ENCODE measurements at regions not wholly inside any gene's neighbourhood (a gene's known extent, or its start where the extent isn't known, plus 50 kb on each side); places are given as distances from the start of the nearest gene placed in this dataset.

DNA sequence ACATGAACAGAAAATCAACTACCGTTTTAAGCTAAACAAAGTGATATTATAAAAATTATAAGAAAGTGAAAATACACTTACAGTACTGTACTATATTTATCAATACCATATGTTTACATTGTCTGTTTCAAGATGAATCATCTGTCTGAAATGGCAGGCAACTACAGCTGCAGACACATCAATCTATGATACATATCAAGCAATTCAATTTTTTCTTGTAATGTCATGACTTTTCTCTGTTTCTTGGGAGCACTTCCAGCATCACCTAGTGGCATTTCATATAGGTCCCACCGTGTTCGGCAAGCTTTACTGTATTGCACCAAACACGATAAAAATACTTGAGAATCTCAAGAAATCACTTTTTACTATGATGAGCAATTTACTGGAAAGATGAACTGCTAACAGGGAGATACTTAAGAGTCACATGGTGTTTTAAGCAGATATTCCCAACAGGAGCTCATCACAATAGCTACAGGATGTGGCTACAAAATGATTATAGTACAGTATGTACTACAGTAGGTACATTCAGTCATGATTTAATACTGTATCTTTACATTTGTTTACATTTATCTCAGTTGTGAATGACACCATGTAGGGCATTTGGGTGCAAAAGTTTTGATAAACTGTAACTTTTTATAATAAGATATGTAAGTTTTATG is 207.4 kb downstream of the ADAM29 start:
- no peak for DNase-seq (ENCODE audit: low read depth)

DNA sequence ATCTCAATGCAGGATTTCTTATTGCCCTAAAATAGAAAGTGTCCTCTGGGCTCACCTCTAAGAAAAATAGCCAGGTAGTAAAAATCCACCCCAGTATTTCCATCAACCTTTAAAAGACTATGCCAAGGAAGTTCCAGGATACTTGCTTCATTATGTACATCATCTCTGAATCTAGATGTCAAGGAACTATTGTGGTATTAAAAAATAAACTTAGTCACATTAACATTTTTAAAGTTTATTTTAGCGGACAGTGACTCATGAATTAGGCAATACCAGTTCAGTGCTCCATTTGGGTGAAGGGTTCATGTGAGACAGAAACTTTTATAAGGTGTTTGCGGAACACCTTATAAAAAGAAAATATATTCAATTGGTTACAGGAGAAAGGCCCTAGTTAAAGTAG is 209.2 kb downstream of the ADAM29 start:
- DNase-seq (ENCODE audit: low read depth) = peak; percentile 2

DNA sequence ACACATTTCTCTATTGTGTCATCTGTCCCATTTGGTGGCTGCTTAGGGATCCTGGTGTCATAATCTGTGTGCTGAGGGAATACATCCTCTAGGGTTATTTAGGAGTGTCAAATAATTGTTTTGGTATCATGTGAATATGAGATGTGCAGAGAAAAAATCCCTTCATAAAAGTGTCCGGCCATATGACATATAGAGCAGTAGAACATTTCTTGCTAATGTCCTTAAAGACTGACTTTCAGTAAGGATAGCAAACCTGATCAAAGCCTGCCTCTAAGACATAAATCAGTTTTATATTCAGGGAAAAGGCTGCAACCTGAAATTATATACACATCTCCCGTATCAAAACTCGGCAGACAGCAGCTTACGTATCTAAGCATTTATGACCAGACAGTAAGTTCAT is 211.6 kb downstream of the ADAM29 start:
- DNase-seq (ENCODE audit: low read depth) = no peak

DNA sequence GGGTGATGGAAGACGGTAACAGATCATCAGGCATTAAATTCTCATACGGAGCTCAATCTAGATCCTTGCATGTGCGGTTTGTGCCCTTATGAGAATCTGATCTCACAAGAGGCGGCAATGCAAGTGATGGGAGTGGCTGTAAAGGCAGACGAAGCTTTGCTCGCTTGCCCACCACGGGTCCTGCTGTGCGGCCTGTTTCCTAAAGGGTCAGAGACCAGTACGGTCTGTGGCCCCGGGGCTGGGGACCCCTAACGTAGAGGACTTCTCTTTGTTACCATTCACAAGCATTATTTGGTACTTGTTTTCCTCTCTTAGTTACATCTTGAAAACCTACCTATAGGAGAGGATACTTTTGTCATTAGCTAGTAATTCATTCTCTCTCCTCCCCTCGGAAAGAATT is 221.0 kb downstream of the ADAM29 start:
- no peak for DNase-seq (ENCODE audit: low read depth)

DNA sequence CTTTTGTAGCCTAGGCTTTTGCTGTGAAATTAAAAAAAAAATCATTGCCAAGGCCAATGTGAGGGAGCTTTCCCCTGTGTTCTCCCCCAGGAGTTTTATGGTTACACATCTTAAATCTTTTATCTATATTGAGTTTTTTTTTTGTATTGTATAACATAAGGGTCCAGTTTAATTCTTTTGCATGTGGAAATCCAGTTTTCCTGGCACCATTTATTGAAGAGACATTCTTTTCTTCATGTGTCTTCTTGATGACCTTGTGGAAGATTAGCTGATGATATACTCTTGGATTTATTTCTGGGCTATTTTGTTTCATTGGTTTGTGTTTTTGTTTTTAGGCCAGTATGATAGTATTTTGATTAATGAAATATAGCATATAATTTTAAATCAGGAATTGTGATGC is 225.0 kb downstream of the ADAM29 start:
- DNase-seq (ENCODE audit: low read depth) = no peak

DNA sequence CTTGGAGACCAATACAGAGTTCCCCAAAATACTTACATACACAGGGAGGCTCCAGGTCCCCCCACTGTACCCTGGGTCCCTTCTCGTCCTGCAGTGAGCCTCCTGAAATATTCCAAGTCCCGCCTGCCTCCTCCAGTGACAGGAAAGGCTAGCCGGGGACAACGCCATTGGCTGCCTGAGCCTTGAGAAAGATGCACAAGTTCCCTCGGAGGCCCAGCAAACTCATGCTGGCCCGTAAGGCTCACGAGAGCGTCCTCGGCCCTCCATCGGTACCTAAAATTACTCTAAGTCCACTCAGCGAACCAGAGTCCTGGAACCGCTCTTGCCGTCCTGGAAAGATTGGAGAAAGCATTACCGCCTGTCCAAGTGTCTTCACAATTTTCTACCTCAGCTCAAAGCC is 228.6 kb downstream of the ADAM29 start:
- no peak for DNase-seq (ENCODE audit: low read depth)

DNA sequence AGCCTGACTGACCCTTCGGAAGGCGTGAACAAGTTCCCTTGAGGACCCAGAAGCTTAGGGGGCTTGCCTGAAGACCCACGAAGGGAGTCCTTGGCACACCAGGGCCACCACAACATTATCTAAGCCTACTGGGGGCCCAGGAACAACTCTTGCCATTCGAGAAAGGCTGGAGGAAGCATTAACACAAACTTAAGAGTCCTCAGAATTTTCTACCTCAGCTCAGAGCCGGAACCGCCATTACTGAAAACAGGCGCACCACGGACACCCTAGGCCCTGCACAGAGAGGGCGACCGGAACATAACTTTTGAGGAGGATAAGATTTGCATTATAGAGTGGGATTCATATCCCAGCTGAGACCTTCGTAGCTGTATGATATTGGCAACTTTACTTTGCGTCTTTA is 229.1 kb downstream of the ADAM29 start:
- DNase-seq (ENCODE audit: low read depth) = no peak

DNA sequence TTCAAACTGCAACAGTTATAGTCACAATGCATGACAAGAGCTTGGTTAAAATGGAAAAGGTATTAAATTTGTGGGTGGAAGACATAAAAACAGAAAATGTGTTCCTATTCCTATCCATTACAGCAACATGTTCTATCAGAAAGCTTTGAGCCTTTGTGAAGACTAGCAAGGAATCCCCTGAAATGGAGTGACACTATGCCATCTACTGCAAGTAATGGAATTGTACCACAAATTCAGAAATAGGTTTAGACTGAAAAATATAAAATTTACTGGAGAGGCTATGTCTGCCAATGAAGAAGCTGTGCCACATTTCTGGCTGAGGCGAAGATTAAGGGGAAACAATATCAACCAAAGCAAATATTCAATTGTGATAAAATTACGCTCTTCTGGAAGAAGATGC is 247.9 kb downstream of the ADAM29 start:
- no peak for DNase-seq (ENCODE audit: low read depth)

DNA sequence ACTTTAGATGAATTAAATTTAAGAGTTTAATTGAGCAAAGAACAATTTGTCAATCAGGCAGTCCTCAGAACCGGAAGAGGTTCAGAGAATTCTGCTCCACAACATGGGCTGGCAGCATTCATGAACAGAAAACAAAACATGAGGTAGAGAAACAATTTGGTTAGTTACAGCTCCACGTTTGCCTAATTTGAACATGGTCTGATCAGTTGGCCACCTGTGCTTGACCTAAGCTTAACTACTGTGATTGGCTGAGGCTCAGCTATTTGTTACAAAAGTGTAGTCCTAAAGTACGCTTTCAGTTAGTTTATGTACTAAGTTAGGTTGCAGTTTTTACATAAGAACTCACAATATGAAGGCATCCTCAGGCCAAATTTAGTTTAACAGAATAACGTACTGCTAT is 258.6 kb downstream of the ADAM29 start:
- DNase-seq (ENCODE audit: low read depth) = no peak

DNA sequence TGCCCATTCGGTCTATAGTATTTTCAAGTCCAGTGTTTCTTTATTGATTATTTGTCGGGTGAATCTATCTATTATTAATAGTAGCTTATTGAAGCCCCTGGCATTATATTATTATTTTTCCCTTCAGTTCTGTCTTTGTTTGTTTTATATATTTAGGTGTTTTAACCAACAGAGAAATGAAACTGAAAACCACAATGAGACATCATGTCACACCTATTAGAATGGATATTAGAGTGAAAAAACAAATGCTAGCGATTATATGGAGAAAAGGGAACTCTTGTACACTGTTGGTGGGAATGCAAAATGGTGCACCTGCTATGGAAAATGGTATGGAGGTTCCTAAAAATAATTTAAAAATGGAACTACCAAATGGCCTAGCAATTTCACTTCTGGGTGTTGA is 272.5 kb downstream of the ADAM29 start:
- DNase-seq (ENCODE audit: low read depth) = no peak

DNA sequence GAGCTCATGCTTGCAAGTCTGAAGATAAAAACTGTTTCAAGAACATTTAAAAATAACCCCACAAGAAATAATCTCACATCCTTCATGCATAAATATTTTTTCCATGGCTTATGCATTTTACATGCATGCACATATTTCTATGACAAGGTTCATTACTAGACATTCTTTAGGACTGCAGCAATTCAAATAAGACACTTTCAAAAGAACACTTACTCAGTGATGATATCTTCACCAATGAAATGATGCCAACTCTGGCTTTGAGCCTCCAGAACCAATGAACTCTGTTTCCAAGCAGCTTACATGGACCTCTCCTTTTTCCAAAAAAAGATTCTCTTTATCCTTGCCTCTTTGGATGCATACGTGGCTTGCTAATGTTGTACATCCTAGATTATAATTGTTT is 279.9 kb downstream of the ADAM29 start:
- no peak for DNase-seq (ENCODE audit: low read depth)

DNA sequence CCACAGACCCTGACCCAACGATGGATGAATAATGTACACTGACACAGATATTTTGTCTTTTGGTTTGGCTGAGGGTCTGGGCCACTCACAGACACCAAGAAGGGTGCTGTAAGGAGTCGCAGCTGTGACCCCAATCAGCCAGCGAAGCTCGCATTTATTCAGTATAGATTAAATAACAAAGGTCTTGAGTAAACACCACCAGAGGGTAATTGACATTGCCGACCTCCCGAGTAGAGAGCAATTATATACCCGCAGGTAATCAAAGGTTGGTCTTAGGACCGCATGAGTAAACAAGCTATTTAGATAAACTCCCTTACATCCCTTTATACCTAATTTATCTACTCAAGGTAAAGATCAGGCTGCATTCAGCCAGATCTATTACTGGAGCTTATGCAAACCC is 297.1 kb downstream of the ADAM29 start:
- no peak for DNase-seq (ENCODE audit: low read depth)

DNA sequence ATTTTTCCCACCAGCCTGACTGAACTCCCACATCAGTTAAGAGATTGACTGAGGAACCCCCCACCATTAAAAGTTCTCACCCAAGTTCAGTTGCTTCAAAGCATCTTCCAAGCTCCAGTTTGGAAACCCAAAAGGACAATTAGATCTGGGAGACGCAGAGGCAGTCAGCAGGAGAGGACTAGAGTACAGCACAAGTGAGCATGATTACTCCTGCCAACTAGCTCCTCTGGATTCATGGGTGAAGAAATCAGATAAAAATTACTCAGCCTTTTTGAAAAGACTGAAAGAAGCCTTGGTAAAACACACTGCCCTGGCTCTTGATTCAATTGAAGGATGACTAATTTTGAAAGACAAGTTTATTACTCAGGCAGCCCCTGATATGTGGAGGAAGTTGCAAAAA is 297.5 kb downstream of the ADAM29 start:
- no peak for DNase-seq (ENCODE audit: low read depth)

DNA sequence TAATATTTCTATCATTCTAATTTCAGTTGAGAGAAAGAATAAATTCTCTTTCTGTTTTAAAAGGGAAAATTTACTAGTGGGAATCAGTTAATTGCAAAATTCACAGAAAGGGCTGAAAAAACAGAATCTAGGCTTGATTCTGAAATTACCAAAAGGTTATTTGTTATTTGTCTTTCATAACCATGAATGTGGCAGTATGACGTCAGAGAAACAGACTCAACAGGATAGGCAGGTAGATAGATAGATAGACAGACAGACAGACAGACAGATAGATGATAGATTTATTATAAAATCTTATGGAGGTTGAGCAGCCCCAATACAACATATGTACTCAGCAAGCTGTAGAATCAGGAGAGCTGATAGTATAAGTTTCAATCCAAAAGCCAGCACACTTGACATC is 311.0 kb downstream of the ADAM29 start:
- no peak for DNase-seq (ENCODE audit: low read depth)

DNA sequence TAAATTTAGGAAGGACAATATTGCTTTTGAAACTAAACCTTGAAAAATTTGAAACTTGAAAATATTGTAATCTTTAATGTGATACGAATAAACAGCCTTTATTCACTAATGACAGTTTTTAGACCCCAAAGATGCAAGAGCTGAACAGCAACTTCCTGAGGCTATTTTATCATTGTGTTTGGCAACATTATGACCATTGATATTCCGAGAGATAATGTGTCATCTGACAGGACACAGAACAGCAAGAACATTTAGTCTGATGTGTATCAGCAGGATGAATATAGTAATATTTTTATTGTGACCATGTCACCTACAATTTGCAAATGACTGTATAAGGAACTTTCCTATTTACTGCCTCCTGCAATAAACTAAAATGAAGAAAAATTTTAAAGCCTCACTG is 316.0 kb downstream of the ADAM29 start:
- DNase-seq (ENCODE audit: low read depth) = no peak

DNA sequence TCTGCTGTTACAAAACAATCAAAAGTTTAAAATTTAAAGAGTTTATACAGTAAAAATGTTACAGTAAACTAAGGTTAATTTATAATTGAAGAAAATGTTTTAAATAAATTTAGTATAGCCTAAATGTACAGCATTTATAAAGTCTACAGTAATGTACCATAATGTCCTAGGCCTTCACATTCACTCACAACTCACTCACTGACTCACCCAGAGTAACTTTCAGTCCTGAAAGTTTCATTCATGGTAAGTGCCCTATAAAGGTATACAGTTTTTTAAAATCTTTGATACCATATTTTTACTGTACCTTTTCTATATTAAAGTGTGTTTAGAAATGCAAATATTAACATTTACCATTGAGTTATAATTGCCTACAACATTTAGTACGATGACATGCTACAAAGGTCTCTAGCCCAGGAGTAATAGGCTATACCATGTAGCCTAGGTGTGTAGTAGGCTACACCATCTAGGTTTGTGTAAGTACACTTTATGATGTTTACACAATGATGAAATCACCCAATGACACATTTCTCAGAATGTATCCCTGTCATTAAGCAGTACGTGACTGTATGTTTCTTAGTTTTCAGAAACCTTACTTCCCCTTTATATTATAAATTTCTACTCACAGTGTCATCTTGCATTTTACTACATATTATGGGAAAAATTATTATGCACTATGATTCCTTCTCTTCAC is 320.8 kb downstream of the ADAM29 start:
- DNase-seq (ENCODE audit: low read depth) = no peak

DNA sequence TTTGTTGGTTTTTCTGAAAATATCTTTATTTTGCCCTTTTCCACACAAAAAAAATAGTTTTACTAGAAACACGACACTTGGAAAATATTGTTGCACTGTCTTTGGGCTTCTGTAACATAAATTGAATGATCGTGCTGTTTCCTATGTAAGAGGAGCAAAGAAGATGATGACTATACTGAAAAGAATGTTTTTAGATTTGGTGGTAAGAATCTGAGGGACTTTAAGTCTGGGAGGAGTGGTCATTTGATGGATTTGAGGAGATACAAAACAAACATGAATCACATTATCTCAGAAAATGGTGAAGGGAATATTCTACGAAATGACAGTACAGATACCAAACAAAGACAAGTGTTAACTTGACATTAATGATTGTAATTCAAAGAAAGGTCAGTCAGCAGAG is 328.8 kb downstream of the ADAM29 start:
- DNase-seq (ENCODE audit: low read depth) = peak; percentile 37

DNA sequence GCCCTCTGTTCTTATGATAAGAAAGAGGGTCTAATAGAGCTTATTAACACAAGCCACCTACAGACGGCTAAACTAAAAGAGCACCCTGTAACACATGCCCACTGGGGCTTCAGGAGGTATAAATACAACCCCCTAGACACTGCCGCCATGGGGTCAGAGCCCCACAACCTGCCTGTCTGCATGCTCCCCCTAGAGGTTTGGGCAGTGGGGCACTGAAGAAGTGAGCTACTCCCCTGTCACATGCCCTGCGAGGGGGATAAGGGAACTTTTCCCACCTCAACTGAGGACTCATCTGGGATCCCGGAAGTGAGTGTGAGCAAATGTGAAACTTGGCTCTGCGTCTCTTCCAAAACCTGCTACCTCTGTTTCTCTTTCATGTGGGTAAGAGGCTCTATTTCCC is 334.5 kb downstream of the ADAM29 start:
- DNase-seq (ENCODE audit: low read depth) = no peak

DNA sequence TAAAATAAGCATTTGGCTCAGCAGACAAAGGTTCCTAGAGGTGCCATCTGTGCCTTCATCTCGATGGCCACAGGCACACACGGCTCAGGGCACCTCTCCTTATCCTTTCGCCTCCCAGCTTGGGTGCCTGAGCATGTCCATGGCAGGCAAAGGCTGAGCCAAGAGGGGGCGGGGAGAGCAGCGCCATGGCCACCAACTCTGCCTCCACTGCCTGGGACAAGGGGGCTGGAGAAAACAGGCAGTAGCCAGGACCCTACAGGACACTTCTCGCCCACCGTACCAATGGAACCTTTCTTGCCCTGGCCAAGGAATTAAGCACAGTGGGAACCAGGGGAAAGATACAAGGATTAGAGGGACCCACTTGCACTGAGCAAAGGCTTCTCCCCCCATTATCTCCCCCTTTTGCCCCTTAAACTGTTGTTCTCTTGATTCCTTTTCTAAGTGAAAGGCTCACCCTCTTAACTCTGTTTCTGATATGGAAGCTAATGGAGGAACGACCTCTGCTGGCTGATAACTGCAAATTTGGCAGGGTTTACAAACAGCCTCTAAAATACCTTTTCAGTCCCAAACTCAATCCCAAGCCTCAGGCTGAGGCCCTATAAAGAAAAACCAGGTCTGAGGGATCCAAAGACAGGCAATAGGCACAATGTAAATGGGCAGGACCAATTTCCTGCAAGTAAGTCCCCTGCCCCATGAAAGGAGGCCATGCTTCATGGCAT is 335.2 kb downstream of the ADAM29 start:
- no peak for DNase-seq (ENCODE audit: low read depth)

DNA sequence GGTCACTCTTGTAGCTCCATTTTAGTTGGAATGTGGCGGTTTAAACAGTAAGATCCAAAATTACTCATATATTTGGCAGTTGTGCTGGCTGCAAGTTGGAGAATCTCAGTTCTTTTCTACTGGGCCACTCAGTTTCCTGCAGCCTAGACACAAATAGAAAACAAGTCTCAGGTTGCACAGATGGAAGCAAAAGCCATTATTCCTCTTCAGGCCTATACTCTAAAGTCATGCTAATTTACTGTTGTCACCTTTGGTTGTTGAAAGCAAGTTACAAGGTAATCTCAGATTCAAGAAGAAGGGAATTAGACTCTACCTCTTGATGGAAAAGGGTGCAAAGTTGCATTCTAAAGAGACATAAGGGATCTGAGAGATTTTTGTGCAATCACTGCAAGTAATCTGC is 345.4 kb downstream of the ADAM29 start:
- no peak for DNase-seq (ENCODE audit: low read depth)

DNA sequence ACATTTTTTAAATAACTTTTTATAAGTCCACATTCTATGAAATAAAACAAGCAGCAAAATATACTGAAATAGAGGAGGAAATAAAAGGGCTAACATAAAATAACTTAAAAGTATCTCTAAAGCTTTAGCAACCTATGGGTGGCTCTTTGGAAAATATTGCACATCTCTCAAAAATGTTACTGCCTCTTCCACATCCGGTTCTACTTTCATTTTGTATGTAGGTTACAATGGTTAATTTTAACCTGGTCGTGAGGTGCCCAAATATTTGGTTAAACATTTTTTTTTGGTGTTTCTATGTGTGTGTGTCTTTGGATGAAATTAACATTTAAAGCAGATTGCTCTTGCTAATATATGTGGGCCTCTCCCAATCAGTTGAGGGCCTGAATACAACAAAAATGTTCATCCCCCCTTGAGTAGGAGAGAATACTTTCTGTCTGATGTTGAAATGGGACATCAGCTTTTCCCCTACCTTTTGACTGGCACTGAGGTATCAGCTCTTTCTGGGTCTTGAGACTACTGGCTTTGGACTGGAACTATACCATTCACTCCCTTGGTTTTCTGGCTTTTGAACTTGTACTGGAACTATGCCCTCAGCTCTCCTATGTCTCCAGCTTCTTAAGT is 353.0 kb downstream of the ADAM29 start:
- DNase-seq (ENCODE audit: low read depth) = no peak

DNA sequence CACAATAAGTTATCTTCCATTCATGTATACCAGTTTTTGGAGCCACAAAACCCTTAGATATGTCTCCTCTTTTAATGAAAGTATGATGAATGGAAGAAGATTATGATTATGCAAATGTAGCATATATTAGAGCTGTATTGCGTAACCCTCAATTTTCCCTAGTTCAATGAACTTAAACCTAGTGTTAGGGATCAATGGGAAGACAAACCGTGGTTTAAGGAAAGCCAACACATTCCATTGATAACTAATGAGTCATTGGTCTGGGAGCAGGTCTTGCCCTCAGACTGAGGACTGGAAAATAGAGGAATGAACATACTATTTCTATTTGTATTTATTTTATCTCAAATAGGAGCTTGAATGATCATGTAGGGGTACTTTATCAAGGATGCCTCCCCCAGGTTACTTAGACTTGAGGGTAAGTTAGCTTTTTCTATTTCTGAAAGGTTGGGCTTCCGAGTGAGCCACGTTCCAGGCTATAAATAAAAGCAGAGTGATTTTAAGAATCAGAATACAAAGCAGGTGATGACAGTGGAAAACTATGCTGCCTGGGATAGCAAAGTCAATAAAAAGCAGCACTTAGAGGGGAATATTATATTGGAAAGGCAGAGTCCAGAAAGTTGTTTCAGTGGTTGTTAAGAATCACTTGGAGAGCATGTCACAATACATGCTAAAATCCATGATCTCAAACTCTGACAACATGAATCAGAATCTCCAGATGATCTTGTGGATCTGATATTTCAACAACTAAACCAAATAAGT is 356.0 kb downstream of the ADAM29 start:
- peak; percentile 40 for DNase-seq (ENCODE audit: low read depth)
